SKM-1 treated with dmso at 0.1 percent for 144 hours (cell line): ENCODE measurements at regions not wholly inside any gene's neighbourhood (a gene's known extent, or its start where the extent isn't known, plus 50 kb on each side); places are given as distances from the start of the nearest gene placed in this dataset.
"Not testable (repeated sequence)": the region's sequence is repeated elsewhere in the genome, so short reads cannot be mapped to it uniquely, and the experiment has no call there.

ENCODE experiments used
- DNase-seq: peaks from one replicate; lab custom pipeline; 2025; ENCODE audit not compliant: unreplicated experiment; lab: John Stamatoyannopoulos, UW

- DNase-seq = no peak
Observed at GRCh38 chr10:64534616-64535015, 1013.4 kb downstream of the REEP3 start.

DNA sequence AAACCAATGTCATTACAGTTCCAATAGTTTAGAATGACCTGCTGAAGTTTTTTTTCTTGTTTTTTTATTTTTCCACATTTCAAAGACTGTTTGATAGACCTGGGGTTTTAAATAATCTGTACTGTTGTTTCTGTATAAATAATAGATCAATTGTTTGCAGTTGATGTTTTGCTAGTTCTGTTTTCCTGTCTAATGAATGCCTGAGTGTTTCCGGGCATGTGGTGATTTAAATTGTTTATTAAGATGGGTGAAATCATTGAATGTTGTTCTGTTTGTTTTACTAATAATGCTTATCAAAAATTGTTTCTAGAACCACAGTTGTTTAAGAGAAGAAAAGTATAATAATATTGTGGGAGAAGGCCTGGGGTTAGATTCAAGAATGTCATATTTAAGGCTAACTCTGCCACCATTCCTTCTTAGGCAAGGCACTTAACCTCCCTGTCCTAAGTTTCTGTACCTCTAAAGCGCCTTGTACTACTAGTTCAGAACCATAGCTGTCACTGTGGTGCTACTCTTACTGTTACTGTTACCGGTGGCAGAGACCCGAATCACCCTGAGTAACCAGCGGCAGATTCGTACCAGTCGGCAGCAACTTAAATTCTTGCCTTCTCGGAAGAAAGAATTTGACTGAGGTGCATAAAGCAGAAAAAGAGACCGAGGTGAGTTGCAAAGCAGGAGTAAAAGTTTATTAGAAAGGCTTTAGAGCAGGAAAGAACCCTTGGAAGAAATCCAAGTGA, 1014.1 kb downstream of the REEP3 start:
- no peak for DNase-seq

- DNase-seq = no peak
Observed at GRCh38 chr10:64537112-64537511, 1015.9 kb downstream of the REEP3 start.

DNA sequence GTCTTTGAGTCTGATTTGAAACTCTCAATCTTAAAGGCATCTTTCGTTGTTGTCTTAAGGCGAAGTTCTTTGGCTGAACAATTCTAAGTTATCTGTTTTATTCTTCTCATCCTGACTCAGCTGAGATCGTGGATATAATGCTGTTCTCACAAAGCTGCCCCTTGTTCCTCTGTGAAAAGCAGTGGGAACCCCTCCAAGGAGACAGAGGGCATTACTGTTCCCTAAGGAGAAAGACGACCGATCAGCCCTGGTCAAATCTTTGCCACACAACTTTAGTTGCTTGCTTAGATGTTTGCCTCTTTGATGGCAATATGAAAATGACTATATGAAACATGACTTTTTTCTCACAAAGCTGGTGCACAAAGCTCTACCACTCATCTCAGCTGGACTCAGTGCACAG, 1016.7 kb downstream of the REEP3 start:
- no peak for DNase-seq

DNA sequence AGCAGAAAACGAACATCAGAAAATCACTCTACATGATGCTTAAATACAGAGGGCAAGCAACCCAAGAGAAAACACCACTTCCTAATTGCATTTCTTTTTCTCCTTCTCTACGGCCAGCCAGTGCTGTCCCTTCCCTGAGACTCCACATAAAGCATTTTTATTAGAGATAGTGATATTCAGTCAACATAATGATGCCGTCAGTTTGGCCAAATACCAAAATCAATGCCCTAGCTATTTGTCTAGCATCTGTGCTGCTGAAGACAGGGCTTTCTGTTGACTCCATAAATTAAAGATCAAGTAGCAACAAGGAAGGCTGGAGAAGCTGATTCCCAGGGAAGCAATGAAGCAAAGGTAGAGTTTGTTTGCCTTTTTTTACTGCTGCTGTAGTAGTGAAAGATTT, 1024.9 kb downstream of the REEP3 start:
- DNase-seq = no peak

DNA sequence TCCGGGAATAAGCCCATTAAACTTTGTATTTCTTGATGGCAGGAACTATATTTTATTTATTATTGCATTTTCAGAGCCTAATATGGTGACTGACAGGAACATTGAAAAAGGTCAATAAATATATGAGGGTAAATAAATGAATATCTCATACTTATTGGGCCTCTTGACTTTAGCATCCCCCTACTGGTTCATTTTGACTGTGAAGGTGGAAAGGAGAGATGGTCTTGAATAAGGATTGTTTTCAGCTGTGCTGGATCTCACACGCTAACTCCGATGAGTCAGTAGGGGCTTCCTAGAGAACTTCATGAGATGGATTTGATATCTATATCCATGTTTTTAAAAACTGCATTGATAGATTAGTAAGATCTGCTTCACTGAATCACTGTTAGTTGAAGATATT, 1026.0 kb downstream of the REEP3 start:
- no peak for DNase-seq

DNA sequence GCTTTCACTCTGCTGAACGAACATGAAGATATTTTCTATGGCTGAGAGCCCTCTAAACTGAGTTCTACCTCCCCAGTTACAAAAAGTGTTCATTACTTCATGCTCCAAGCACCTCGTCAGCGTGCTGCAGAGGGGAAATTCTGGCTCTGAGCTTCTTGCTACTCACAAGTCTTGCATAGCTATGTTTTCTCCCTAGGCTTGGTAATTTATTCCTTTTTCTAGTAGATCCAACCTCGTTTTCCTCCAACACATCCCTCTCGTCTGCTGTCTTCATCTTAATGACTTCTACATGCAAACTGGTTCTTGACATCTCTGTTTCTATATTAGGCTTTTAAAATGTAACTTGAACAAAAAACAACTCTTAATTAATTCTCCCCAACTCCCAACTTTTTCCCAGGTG, 1034.5 kb downstream of the REEP3 start:
- no peak for DNase-seq

- DNase-seq = no peak
Observed at GRCh38 chr10:64558094-64558835, 1037.1 kb downstream of the REEP3 start.

DNA sequence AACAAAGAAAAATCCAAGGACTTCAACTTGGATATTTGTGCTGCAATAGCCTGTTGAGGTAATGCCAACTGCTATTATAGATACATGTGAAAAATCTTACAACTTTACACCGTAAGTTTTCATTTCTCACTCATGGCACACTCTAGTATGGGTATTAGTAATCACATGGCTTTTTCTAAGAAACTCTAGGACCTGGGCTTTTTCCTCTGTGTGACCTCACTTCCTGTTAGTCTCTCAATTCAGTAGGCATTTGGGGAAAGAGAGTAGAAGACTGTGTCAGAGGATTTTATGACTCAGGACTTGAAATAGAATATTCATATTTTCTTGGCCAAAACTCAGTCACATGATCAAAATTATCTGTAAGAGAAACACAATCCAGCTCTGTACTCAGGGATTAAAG, 1049.9 kb downstream of the REEP3 start:
- no peak for DNase-seq

DNA sequence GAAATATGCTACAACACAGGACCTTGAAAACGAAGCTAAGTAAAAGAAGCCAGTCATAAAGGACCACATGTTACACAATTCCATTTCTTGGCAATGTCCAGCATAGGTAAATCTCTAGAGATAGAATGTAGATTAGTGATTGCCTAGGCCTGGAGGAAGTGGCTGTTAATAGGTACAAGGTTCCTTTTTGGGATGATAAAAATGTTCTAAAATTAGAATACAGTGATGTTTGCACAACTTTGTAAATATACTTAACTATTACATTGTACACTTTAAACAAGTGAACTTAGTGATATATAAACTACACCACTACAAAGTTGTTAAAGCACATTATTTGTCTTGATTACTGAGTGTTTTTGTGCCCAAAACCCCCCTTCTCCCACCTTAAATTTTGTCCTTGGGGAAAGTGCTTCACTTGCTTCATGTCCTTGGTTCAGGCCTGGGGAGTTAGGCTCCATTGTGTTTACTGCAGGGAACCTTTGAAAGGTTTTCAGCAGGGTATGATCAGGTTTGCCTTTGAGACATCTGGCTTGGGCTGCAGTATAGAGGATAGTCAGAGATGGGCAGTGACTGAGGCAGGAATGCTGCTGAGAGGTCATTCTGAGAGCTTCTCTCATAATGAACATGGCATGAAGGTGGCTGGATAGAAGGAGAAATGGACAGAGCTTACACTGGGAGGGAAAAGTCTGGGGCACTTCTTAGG, 1052.6 kb downstream of the REEP3 start:
- DNase-seq = no peak

- no peak for DNase-seq
Observed at GRCh38 chr10:64574371-64574770, 1053.2 kb downstream of the REEP3 start.

GRCh38 chr10:64576497-64576896, 1055.3 kb downstream of the REEP3 start:
- no peak for DNase-seq

DNA sequence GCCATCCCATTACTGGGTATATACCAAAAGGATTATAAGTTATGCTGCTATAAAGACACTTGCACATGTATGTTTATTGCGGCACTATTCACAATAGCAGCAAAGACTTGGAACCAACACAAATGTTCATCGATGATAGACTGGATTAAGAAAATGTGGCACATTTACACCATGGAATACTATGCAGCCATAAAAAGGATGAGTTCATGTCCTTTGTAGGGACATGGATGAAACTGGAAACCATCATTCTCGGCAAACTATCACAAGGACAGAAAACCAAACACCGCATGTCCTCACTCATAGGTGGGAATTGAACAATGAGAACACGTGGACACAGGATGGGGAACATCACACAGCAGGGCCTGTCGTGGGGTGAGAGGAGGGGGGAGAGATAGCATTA, 1057.6 kb downstream of the REEP3 start:
- DNase-seq = not testable (repeated sequence)

DNA sequence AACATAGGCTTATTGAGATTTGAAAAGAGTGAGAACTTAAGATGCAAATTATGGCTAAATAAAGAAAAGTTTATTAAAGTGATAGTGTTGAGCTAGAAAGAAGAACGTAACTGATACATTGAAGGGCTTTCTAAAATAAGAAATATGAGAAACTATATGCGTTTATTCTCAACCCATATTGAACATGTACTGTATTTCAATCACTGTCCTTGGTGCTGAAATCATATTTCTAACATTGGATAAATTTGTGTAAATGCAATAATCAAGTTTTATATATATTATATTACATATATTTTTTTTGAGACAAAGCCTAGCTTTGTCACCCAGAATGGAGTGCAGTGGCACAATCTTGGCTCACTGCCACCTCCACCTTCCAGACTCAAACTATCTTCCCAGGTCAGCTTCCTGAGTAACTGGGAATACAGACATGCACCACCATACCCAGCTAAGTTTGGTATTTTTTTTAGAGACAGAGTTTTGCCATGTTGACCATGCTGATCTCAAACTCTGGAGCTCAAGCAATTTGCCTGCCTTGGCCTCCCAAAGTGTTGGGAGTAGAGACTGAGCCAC, 1065.8 kb downstream of the REEP3 start:
- no peak for DNase-seq

DNA sequence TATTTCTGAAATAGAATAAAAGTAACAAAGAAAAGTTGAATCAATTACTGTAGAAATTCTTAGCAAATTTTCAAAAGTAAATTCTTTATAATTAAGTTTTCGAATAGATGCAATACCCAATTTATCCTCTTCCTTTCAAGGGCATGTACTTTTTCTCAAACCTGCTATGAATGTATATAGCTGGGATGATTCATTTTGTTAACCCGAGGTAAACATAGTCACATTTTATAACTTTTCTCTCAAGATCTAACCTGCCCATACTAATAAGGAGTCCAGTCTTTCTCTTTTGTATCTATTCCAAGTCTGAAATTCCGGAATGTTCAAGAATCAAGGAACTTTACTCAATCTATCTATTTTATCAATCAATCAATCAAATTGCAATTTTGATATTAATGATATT, 1072.9 kb downstream of the REEP3 start:
- DNase-seq = no peak

DNA sequence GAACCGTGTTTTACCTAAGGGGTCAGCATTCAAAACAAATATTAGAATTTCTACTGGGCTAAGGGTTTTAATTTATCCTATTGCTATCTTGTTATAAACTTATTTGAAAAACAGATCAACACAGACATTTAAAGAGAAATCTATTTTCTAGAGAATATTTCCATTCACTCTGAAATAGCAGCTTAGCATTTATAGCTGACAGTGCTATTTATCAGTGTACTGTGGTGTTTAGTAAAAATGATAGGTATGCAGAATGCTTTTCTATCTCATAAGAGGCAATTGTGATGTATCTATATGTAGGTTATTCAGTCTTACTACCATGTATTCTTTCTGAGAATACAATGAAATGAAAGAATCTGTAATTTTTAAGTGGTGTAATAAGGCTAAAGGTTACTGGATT, 1077.4 kb downstream of the REEP3 start:
- DNase-seq = no peak

- no peak for DNase-seq
Observed at GRCh38 chr10:64601298-64601697, 1080.1 kb downstream of the REEP3 start.

GRCh38 chr10:64617085-64617484, 1095.9 kb downstream of the REEP3 start:
- no peak for DNase-seq

- DNase-seq = no peak
Observed at GRCh38 chr10:64619102-64619501, 1097.9 kb downstream of the REEP3 start.

DNA sequence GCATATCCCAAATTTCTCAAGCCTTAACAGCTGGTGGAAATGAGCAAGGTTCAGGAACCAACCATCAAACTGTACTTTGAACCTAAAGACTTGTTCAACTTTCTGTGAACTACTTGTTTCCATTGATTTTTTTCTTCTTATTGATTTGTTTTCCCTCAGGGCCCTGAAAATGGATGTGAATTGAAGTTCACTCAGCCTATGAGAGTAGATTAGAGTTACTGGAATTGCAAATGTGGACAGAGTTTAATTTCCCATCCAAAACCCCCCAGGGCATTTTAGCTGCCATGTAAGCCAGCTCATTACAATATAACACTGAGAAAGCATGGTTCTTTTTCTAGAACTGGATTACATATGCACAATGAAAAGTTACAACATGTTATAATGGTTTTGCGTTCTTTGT, 1105.7 kb downstream of the REEP3 start:
- no peak for DNase-seq

- no peak for DNase-seq
Observed at GRCh38 chr10:64630534-64630933, 1109.3 kb downstream of the REEP3 start.

DNA sequence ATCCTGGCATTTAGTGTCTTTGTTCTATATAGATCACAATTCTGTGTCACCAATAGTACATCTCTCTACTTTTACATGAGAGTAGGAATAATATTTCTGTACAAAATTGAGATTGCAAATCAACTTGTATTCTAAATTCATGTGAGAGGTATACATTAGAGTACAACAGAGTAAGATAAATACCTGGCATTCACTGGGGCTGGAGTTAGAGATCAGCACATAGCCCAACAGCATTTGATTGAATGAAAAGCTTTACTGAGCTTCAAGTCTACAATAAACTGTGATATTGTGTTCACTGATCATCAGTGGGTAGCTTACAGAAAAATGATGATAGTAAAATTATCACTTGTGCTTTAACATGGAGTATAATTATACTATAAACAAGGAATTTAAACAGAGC, 1114.7 kb downstream of the REEP3 start:
- DNase-seq = no peak
